Panc1 (cell line): ENCODE measurements at regions not wholly inside any gene's neighbourhood (a gene's known extent, or its start where the extent isn't known, plus 50 kb on each side); places are given as distances from the start of the nearest gene placed in this dataset.
A peak's percentile ranks its signal among the peaks of the same experiment; 100 is the strongest.

ENCODE experiments used
- ATAC-seq: fragments of 200-7000 bp; cut with Tn5 transposase; 2 replicates; pipeline ENCODE4 v1.9.1; 2020; ENCODE audit warnings: mild to moderate bottlenecking, moderate library complexity
- BruUV-seq: library from RNA; stranded (reverse); fragments of 400-500 nt; replicated peaks from 2 replicates; lab custom pipeline; 2021; lab: Mats Ljungman, UMichigan
- CTCF ChIA-PET: fragments of 300-600 bp; sonication (Branson Sonifier 250); formaldehyde crosslinking; loops from one replicate; lab custom pipeline; 2022; ENCODE audit warnings: antibody characterized with exemption; lab: Charles Lee
- POLR2A ChIA-PET: fragments of 300-600 bp; sonication (Branson Sonifier 250); formaldehyde crosslinking; loops from one replicate; lab custom pipeline; 2022; ENCODE audit warnings: antibody characterized with exemption; lab: Charles Lee
- DNase-seq: peaks from one replicate; pipeline ENCODE4 v3.0.0-alpha.2; 2010; ENCODE audit warnings: low read depth, low spot score
- H3K27ac ChIP-seq: 2 replicates; pipeline ENCODE4 v1.5.1; 2011; ENCODE audit warnings: mild to moderate bottlenecking, low read length, inconsistent platforms
- H3K27me3 ChIP-seq: fragments of 200-500 bp; sonication (Bioruptor generic); 2 replicates; pipeline ENCODE4 v1.6.0; 2014; ENCODE audit warnings: low read length, inconsistent platforms; ENCODE audit not compliant: control insufficient read depth, insufficient read depth
- H3K36me3 ChIP-seq: fragments of 200-500 bp; sonication (Bioruptor generic); 2 replicates; pipeline ENCODE4 v1.5.1; 2014; ENCODE audit warnings: inconsistent platforms, mild to moderate bottlenecking, low read length, moderate library complexity; ENCODE audit not compliant: control insufficient read depth, insufficient read depth
- H3K4me1 ChIP-seq: 2 replicates; pipeline ENCODE4 v1.5.1; 2011; ENCODE audit warnings: inconsistent platforms, mild to moderate bottlenecking, low read length, moderate library complexity; ENCODE audit not compliant: control insufficient read depth, insufficient read depth
- H3K4me3 ChIP-seq, 2 experiments: 2 replicates each; pipeline ENCODE4 v1.5.1; 2011 to 2012; ENCODE audit warnings: low read depth in 2 of 2, low read length in 2 of 2, mild to moderate bottlenecking in 2 of 2, inconsistent platforms in 1 of 2, moderate library complexity in 1 of 2
- H3K9me3 ChIP-seq: fragments of 200-500 bp; sonication (Bioruptor generic); 2 replicates; pipeline ENCODE4 v1.5.1; 2014; ENCODE audit warnings: low read depth, mild to moderate bottlenecking, inconsistent platforms, low read length, moderate library complexity; ENCODE audit not compliant: control insufficient read depth, insufficient read depth
- POLR2AphosphoS5 ChIP-seq: IDR thresholded peaks from 2 replicates; pipeline ENCODE4 v1.6.1; 2012; ENCODE audit warnings: mild to moderate bottlenecking, low read depth, low read length, moderate library complexity
- REST ChIP-seq, 2 experiments: IDR thresholded peaks; 2 replicates each; pipeline ENCODE4 v1.6.1; 2011 to 2012; ENCODE audit warnings: low read depth in 2 of 2, control low read depth in 1 of 2, low read length in 1 of 2, mild to moderate bottlenecking in 1 of 2, moderate library complexity in 1 of 2; ENCODE audit not compliant: insufficient read depth in 1 of 2
- SIN3A ChIP-seq: IDR thresholded peaks from 2 replicates; pipeline ENCODE4 v1.6.1; 2012; ENCODE audit warnings: low read depth, mild to moderate bottlenecking, low read length, moderate library complexity, borderline replicate concordance; ENCODE audit not compliant: insufficient read depth
- TCF7L2 ChIP-seq: IDR thresholded peaks from 2 replicates; pipeline ENCODE4 v1.6.1; 2011; ENCODE audit warnings: mild to moderate bottlenecking, low read depth, low read length, inconsistent platforms
- in situ Hi-C: cut with HindIII; loops from 2 replicates; pipeline ENCODE4 v1.10.0; 2016; ENCODE audit warnings: low sequenced_read_pairs, low pct_unique_long_range_greater_than_20kb
- intact Hi-C: fragments of 100-400 bp; cut with micrococcal nuclease; formaldehyde crosslinking; loops from one replicate; pipeline ENCODE4 v1.10.0; 2022; ENCODE audit not compliant: unreplicated experiment
- TF ChIP-seq, protein P1 (sequence below): fragments of 450-650 bp; IDR thresholded peaks from 2 replicates; pipeline ENCODE4 v1.5.1; 2017; ENCODE audit warnings: mild to moderate bottlenecking

DNA sequence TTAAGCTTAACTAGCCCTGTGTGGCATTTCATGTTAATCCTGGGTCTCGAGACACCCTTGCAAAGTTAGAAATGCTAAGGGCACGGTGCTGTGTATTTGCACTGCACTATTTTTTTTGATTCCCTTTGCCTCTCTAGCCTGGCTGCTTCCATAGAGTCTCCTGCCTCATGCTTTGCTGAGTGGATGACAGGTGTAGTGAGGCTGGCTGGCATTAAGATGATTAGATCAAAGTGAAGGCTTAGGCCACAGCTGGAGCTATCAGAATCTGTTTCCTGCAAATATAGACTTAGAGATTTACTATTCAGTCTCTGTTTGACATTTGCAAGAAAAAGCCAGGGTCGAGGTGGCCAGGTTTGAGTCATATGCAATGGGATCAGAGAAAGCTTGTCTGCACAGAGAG is 791.1 kb downstream of the AACS start:
- CTCF ChIA-PET, result no interaction called here
- Histone ChIP-seq H3K36me3 (no peaks in the 10 kb centered on the region), H3K9me3 (no peaks in the 10 kb centered on the region), H3K27me3 (no peaks in the 10 kb centered on the region), H3K27ac (no peak overlapping the region), H3K4me1 (no peaks in the 10 kb centered on the region), H3K4me3 (no peak overlapping the region)
- no peak for TF ChIP-seq REST (IDR thresholded peaks at IDR 0.05; ENCODE audit: insufficient read depth in 1 of 2, low read depth in 2 of 2, low read length in 1 of 2)
- no peak for TF ChIP-seq TCF7L2
- no peak for TF ChIP-seq POLR2AphosphoS5
- no peak for TF ChIP-seq SIN3A
- TF ChIP-seq, protein P1, sequence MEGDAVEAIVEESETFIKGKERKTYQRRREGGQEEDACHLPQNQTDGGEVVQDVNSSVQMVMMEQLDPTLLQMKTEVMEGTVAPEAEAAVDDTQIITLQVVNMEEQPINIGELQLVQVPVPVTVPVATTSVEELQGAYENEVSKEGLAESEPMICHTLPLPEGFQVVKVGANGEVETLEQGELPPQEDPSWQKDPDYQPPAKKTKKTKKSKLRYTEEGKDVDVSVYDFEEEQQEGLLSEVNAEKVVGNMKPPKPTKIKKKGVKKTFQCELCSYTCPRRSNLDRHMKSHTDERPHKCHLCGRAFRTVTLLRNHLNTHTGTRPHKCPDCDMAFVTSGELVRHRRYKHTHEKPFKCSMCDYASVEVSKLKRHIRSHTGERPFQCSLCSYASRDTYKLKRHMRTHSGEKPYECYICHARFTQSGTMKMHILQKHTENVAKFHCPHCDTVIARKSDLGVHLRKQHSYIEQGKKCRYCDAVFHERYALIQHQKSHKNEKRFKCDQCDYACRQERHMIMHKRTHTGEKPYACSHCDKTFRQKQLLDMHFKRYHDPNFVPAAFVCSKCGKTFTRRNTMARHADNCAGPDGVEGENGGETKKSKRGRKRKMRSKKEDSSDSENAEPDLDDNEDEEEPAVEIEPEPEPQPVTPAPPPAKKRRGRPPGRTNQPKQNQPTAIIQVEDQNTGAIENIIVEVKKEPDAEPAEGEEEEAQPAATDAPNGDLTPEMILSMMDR, result no peak
- DNase-seq (no peak), ATAC-seq (no peak)
- intact Hi-C loops (no loop called here), in situ Hi-C loops (no loop called here)
- no TSS peak for BruUV-seq
- POLR2A ChIA-PET, result no interaction called here

GRCh38 chr12:125856896-125857295 is 791.7 kb downstream of the AACS start:
- H3K9me3 ChIP-seq, result no peaks in the 10 kb centered on the region
- no peaks in the 10 kb centered on the region for H3K36me3 ChIP-seq
- ATAC-seq (no peak), DNase-seq (no peak)
- no peak overlapping the region for H3K4me3 ChIP-seq
- BruUV-seq, result no TSS peak
- TF ChIP-seq TCF7L2, result no peak
- TF ChIP-seq, protein P1, result peak; percentile 14; the same call in 1 of the 2 replicates
- ChIA-PET CTCF (no interaction called here), POLR2A (no interaction called here)
- H3K27ac ChIP-seq, result no peak overlapping the region
- no peaks in the 10 kb centered on the region for H3K4me1 ChIP-seq
- intact Hi-C loops (no loop called here), in situ Hi-C loops (no loop called here)
- H3K27me3 ChIP-seq, result no peaks in the 10 kb centered on the region
